ENCODE measurements at regions not wholly inside any gene's neighbourhood (a gene's known extent, or its start where the extent isn't known, plus 50 kb on each side); places are given as distances from the start of the nearest gene placed in this dataset.

- TF ChIP-seq REST (IDR thresholded peaks at IDR 0.05; ENCODE audit: low read depth): no peak
- TF ChIP-seq EZH2 (IDR thresholded peaks at IDR 0.05): no peak
- TF ChIP-seq CTCF (IDR thresholded peaks at IDR 0.05 in 2 of 3, conservative IDR thresholded peaks at IDR 0.05 in 1 of 3; ENCODE audit: borderline replicate concordance in 1 of 3, insufficient read depth in 1 of 3, low read depth in 2 of 3, low read length in 2 of 3): no peak
- TF ChIP-seq EZH2phosphoT487 (IDR thresholded peaks at IDR 0.05; ENCODE audit: borderline replicate concordance): no peak
- no peak for TF ChIP-seq POLR2A (IDR thresholded peaks at IDR 0.05; ENCODE audit: borderline replicate concordance, extremely low read depth, insufficient read depth, insufficient read length)
- no peak for TF ChIP-seq YY1 (IDR thresholded peaks at IDR 0.05; ENCODE audit: extremely low read depth, insufficient replicate concordance, low read depth, low read length)
- TF ChIP-seq CEBPB (IDR thresholded peaks at IDR 0.05; ENCODE audit: low read depth): no peak
Observed at GRCh38 chr18:54739476-54739875, 88.8 kb upstream of the RAB27B start.

Measured in HCT116 (cell line).